NCI-H2081 (cell line): ENCODE measurements at regions not wholly inside any gene's neighbourhood (a gene's known extent, or its start where the extent isn't known, plus 50 kb on each side); places are given as distances from the start of the nearest gene placed in this dataset.

ENCODE experiments used
- DNase-seq, 2 experiments: peaks; one replicate each; lab custom pipeline; 2025; lab: John Stamatoyannopoulos, UW

DNA sequence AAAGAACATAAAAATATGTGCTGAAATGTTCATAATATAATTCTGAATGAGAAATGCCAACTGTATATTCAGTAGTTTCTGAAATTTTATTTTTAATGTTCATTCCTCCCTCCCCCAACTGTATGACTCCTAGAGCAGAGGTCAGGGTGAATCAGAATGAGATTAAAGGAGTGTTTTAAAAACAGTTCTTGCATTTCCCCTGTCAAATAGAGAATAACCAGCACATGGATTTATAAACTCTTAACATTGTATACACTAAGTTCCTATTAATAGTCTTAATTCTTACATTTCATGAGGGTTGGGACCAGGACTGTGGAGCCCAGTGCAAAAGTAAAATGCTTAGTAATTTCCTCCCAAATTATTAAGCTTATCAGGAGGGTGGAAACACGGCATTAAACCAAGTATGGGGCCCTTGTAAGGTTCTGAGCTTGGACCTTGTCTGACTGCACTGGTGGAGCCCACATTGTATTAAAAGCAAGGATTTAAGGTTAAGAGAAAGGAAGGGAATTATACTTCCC, 474.6 kb upstream of the RAG2 start:
- no peak for DNase-seq

DNA sequence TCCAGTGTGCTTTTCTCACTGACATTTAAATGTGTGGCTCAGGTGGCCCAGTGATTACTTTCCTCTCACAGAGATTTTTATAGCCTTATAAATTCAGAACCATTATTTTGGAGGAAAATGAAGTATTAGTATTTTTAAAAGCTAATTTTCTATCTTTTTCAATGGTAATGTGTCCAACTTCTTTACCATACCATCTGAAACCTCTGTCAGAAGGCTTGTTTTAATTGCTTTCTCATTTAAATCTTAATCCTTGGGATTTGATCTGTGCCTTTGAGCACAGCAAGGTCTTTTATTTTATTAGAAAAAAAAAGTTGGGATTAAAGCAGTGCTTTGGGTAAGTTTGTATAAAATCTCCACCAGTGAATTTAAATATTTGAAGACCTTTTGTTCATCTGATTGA, 452.3 kb upstream of the RAG2 start:
- no peak for DNase-seq

DNA sequence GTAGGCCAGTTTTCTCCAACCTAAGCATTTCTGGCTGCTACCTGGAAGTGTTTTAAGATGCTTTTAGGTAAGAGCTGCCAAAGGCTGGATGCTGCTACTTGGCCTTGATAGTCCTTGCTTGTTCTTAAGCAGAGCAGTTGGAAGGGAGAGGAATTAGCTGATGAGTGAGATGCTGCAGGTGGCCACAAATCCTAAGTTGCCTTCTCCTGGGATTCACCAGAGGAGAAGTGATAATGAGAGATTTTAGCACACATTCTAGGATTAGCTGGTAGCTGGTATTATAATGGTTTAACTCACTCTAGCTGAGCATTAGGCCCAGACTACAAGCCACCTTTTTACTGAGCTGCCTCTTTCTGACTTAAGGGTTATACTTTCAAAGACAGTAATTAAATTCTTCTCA, 442.9 kb upstream of the RAG2 start:
- no peak for DNase-seq

DNA sequence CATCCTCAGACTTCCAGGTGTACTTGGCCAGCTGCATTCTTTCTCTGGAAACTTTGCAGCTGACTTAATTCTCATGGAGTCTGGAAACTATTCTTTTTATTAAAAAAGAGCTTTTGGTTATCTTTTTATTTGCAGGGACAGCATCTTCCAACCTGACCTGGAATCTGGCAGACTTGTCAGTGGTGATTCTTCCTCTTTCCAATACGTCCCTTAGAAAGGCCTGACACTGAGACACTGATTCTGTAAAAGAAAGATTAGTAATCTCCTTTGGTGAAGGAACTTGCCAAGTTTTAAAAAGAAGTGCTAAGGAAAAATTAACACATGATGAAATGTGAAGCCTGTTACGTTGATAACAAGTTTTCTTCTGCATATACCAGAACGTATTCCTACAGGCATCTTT, 440.9 kb upstream of the RAG2 start:
- DNase-seq: no peak

DNA sequence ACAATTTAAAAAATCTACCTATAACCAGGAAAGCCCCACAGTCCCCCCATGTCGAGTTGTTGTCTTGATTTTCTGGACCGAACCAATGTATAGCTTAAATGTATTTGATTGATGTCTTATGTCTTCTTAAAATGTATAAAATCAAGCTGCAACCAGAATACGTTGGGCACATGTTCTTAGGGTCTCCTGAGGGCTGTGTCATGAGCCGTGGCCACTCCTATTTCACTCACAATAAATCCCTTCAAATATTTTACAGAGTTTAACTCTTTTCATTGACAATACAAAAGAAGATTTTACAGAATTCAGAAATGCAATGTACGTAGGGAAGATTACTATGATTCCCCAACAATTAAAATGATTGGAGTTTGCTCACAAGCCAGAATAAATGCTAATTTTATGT, 428.7 kb upstream of the RAG2 start:
- no peak for DNase-seq

DNA sequence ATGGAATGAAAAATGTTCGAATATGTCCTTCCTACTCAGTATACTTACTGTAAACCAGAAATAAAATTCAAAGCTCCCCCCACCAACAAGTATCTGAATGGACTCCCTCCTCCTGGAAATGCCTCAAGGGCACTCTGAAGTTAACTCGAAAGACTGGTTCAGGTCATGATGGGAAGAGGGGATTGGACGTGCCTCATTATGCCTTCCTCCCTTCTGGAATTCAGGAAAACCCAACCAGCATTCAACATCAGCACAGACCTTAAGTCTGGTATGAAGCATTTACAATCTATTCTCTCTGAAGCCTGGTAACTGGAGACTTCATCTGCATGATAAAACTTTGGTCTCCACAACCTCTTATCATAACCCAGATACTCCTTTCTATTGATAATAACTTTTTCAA, 428.3 kb upstream of the RAG2 start:
- no peak for DNase-seq

DNA sequence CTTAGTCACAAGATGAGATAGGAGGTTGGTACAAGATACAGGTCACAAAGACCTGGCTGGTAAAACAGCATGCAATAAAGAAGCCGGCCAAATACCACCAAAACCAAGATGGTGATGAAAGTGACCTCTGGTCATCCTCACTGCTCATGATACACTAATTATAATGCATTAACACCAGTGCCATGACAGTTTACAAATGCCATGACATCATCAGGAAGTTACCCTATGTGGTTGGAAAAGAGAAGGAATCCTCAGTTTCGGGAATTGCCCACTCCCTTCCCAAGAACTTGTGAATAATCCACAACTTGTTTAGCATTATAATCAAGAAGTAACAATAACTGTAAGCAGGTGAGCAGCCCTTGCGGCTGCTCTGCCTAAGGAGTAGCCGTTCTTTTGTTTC, 408.5 kb upstream of the RAG2 start:
- DNase-seq: no peak

DNA sequence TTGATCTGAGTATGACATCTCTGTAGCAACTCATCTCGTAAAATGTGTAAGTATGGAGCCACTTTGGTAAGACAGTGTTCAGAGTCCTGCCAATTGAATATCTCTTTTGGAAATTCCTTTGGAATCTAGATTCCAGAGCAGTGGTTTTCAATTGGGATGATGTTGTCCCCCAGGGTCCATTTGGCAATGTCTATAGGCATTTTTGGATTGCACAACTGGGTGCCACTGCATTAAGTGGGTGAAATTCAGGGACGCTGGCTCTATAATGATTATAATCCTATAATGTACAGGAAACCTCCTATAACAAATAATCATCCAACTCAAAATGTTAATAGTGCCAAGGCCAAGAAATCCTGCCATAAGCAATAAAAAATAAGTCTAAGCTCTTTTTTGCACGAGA, 404.8 kb upstream of the RAG2 start:
- DNase-seq: no peak

DNA sequence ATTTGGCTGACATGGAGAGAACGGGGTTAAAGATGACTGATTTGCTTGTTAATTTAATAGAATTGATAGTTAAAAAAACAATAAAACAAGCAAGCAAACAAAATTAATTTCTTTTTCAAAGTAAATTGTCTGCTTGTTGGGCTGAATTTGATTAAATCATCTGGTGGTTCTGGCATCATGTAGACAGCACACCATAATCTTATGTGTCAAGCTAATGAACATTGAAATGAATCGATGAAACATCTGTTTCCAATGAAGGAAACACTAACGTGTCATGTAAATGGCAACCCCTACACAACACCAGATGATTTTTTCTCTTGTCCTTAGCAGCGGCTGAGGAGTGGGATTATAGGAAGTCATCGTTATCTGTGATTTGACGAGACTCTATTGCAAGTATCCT, 399.6 kb upstream of the RAG2 start:
- no peak for DNase-seq

DNA sequence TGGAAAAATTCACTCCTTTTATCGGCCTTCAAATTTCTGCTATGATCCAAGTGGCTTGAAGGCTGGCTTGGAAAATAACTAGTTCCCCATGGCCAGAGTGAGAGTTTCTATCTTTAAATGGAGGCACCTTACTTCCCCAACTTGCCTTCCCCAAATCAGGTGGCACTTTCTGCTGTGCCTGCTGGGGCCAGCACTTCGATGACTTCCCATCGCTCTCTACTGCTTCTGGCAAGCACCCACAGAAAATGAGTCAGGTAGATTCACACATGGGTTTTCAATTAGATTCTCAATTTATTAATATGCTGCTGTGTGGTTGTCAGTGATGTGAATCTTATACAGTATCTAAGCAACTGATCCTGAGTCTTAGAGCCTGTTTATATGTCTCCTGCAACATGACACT, 398.8 kb upstream of the RAG2 start:
- DNase-seq: no peak

DNA sequence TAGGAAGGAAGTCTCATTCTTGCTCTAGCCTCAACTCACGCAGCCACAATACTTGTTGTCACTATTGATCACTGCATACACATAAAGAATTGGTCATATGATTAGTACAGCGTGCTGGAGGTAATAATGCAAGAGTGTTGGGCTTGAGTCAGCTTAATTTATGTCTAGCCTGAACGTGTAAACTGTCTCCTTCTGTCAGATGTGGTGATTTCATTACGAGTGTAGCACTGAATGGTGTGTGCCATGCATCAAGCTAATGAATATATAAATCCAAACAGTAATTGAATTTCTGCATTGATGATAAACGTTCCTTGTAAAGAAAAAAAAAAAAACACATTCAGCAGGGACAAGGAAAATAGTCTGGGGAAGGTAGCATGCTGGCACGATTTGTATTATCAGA, 396.2 kb upstream of the RAG2 start:
- no peak for DNase-seq

DNA sequence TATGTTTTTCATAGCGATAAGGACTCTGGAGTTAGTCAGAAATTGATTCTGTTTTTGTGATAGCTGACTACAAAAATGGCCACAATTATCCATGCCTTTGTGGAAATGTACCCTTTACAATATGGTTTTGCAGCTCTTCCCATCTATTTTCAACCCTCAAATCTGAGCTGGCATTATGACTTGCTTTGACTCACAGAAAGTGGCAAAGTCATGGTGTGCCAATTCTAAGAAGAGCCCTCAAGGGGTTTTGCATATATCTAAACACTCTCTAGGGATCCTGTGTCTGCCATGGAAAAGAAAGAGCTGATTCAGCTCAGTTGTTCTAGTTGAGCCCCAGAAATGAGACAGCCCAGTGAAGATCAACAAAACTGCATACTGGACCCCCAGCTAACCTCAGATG, 390.5 kb upstream of the RAG2 start:
- no peak for DNase-seq

DNA sequence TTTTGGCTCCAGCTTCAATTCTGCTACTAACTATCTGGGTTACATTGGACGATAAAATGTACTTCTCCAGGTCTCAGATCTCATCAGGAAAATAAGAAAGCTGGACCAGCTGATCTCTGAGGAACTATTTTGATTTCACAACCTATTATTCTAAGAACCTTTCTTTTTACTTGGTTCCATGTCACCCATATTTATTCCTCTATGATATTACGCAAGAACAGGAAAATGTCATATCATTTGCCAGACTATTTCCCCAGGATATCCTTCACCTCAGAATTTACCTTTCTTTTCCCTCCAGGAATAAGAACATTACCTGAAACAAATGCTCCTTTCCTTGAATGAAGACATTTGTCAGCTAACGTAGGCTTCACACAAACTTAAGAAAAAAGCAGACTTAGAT, 387.5 kb upstream of the RAG2 start:
- DNase-seq: no peak

DNA sequence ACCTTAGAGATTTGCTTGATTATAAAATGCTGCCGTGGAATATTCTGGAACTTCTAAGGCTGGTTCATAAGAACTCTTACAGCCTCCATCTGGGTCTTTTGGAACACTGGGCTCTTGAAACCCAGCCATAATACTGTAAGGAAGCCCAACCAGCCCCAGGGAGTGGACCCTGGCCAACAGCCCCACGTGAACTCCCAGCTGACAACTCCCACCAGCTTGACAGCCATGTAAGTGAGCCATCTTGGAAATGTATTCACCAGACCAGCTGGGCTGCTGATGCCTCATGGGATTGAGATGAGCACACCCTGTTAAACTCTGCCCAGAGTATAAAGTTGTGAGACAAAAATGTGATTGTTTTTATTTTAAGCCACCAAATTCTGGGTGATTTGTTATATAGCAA, 378.7 kb upstream of the RAG2 start:
- DNase-seq: no peak

DNA sequence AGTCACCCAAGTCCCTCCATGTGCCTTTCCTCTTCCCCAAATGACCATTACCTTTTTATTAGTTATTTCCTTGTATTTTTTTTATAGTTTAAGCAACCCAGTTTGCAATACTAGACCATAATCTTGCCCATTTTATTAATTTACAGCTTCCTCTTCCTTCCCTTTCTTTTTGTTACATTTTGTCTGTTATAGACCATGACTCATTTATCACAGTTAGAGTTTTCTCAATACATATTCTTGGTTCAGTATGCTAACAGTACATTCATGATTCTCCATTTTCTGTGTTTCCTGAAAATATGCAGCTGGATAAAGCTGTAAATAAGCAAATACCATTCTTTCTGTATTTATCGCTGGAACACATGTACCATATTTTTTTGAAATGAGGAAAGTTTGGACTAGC, 376.7 kb upstream of the RAG2 start:
- DNase-seq: no peak

DNA sequence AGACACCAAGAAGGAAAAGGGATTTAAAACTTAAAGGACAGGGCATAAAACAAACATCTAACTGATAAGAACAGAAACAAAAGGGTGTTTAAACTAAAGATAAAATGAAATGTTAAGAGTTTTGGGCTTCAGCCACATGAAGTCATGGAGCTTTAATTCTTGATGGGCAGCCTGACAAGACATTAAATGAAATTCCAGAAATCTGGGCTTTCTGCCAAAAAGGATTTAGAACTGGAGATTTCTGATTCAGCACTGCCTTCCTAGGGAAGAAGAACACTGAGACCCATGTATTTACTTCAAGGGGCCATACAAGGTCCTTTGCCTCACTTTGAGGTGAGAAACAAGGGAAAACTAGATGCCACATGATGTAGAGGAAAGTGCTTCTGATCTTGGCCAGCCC, 355.9 kb upstream of the RAG2 start:
- DNase-seq: no peak

DNA sequence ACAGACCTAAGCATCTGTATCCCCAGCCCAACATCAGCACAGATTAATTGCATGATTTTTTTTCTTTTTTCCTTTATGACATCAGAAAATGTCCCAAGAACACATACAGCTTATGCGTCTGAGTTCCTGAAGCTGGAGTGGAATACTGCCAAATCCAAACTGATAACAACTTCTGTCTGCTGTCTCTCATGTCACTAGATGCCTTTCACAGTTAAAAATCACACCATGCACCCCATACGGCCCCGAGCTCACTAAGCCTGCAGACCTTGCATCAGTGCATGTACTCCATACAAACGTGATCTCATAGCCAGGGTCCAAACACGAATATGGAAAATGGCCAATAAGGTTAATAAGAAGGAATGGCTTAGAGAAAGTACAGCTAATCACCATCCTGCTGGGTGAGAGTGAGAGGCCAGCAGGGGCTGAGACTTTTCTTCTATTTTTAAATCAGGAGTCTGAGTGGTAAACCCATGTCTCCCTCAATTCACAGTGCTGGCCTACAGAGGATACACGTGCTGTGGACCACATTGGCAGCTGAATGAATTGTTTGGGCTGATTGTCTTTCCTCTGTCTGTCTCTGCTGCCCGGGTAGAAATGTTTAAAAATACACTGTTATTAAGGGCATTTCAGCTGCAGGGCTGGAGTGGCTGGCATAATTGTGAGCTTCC, 350.6 kb upstream of the RAG2 start:
- DNase-seq: no peak

DNA sequence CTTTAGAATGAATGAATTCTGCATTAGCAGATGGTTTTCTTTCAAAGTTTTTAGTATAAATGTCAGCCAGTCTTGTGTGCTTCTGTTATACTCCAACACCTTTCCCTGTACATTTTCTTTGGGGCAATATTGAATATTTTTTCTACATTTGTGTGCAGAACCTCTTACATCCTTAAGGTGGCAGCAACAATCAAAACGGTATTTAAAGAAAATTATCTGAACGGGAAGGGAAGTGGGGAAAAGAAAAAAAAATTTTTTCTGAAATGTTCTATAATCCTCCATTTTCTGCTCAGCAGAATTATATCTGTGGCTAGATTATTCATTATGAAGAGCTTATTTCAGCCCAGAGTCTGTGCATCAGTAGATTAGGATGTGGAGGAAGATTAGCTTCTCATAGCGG, 347.3 kb upstream of the RAG2 start:
- no peak for DNase-seq

DNA sequence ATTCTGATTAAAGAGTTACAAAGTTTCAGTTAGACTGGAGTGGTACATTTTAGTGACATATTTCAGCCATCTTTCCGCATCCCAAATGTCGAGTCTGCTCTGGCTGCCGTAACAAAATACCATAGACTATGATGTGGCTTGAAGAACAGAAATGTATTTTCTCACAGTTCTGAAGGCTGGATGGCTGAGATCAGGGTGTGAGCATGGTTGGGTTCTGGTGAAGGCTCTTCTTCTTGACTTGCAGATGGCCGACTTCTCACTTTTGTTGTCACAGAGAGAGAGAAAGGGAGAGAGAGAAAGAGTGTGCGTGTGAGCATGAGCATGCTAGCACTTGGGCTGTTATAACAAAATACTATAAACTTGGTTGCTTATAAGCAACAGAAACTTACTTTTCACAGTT, 335.4 kb upstream of the RAG2 start:
- no peak for DNase-seq

DNA sequence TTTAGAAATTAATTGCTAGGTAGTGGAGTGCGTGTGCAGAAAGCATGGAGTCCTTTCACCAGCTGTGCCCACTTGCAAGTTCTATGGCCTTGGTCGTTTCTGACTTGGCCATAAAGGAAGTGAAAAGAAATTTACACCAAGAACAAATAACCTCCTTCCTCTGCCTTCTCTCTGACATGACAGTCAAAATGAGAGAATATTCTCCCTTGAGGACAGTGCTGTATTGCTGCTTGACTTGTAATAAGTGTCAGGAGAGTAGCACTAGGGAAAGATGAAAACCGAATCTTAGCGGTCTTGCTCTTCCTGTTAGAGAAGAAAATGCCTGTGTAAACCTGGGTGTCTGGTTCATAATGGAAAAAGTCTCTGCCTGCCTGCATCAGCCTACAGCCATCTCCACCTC, 333.1 kb upstream of the RAG2 start:
- DNase-seq: no peak

DNA sequence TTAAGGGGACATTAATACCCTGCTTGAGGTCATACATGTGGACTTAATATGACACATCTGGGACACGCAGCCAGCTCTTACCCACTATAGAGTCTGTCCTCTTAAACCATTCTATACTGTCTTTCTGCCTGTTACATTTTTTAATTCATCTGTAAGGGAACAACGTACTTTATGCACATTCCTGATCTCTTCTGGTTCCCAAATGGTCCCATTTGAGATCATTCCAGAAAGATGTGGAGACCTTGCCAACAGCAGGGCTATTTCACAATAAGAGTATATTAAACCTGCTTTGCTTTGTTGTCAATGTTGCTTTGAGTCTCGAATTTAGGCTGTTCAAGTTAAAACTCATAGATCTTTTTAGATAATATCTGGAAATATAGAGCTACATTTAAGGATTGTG, 332.2 kb upstream of the RAG2 start:
- no peak for DNase-seq

DNA sequence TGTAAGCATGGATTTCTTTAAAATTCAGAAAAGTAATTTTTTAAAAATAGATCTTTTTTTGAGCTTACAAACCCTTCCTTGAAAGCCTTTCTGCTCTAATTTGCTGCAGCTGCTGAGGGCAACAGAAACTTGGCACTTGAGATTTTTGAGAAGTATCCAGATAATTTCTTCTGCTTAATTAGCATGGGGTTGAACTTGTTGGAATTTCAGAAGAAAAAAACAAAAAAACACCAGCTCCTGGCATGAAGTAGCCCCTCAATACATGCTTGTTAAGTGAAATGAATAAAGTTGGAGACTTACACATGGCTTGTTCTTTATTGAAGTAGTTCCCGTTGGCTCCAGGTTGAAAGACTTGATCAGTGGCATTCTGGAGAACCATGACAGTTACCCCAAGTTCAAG, 331.4 kb upstream of the RAG2 start:
- DNase-seq: no peak

DNA sequence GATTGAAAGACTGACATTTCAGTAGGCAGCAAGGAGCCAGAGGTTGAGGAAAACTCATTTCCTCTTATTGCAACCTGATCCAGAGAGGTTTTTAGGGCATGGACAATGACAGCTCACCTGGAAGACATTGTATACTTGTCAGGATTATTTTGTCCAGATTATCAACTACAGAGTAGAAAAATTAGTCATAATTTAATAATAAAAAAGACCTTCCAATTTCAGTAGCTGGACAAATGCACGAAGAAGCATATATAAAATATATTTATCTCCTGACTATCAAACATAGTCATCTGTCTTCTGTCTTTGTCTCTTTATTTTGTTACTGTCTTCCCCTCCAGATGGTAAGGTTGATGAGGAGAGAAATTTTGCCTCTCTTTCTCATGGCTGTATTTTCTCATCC, 330.6 kb upstream of the RAG2 start:
- DNase-seq: no peak

DNA sequence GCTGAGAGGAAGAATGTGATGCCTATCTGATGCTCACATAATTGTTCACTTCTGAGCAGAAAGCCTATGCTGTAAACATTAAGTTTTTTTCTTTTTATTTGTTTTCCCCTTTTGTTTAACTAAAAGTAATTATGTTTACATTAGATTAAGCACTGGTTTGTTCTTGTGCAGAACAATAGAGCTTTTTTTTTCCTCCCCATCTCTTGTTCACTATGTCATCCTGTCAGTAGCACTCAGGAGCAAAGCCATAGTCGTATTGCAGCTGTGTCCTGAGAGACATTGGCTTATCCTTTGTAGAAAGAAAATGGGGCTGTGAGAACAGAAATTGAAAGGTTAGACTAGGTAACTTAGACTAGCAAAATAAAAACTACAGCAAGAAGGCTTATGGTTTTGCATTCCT, 301.8 kb upstream of the RAG2 start:
- DNase-seq: no peak

DNA sequence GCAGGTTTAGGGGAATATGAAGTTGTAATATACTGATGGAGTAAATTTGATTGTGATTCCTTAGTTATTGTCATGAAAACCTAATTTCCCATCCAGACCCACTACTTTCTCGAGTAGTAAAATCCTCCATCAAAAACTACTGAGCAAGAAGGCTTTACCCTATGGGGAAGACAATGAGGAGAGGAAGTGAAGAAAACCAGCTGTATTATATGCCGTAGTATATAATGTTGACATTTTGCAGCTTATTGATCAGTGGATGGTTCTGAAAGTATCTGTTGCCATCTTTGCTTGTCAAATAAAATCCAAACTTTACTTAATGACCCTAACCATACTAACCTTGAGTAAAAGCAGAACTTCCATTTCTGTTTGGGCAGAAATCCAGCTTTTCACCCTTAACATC, 292.8 kb upstream of the RAG2 start:
- DNase-seq: no peak
